ENCODE measurements at regions not wholly inside any gene's neighbourhood (a gene's known extent, or its start where the extent isn't known, plus 50 kb on each side); places are given as distances from the start of the nearest gene placed in this dataset.
A peak's percentile ranks its signal among the peaks of the same experiment; 100 is the strongest.

DNA sequence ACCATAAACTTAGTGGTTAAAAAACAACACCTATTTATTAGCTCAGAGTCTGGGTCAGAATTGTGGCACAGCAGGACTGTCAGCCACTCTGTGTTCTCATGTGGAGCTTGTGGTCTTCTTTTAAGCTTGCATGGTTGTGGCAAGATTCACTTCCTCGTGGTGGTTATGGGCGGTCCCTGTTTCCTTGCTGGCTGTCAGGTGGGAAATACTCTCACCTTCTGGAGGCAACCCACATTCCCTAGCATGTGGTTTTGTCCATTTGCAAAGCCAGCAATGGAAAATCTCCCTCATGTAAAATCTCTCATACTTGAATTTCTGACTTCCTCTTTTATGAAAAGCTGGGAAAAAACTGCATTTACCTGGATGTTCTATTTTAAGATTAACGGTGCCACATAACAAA lies 229.8 kb downstream of the ALX1 start:
- DNase-seq: no peak

DNA sequence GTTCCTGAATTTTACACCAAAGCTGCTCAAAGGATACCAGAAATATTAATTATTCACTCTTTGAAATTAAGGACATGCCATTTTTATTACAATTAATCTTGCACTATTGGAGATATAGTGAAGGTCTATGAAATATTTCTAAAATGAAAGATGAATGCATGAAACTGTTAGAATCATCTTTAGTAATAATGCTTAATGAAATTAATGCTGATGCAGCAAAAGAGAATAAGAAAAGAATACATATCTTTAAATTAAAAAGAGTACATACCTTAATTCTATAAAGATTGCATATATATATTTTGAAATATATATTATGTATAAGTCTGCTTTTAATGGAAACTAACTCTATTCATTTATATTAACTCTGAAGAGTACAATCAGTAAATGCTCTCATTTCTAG lies 236.0 kb downstream of the ALX1 start:
- no peak for DNase-seq

DNA sequence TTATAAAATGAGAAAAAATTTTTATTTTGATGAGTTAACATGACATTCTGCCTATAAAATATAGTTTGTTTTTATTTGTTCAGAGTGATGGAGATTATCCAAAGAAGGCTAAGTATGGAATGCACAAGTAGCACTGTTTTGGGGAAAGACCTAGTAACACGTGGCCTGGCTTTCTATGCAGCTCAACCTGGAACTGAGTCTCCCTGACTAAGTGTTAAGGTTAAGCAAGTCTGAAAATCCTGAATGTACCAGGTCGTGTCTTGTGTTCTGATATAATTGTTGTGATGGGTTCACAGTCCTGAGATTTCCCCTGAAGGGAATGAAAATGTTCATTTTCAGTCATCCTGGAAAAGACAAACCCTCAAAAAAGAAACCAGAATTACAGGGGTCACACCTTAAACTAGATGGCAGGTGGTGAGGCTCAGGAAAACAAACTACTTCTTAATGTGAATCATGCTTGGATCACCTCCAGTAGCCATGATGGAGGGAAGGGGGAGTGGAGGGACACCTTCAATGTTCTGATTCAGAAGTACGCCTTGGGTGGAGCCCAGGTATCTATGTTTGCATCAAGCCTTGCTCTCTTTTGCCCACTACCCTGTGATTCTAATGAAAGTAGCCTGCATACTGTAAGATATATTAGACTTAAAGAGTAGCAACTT lies 236.8 kb downstream of the ALX1 start:
- DNase-seq: peak; percentile 75

DNA sequence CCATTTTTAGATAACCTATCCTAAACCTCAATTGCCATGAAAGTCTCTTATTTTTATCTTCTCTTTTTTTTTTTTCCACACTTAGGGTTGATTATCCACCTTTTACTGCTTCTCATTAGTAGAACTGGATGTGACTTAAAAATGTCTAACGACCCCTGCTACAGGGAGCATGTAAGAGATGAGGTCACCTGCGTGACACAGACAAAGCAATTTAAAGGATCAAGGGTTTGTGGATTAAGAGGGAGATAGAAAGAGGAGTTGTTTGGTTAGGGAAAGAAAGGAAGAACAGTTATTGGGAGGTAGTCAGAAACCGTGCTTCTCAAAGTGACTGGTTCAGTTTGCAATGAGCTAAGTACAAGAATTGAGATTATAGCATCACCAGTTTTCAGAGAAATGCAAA lies 239.1 kb downstream of the ALX1 start:
- peak; percentile 90 for DNase-seq

DNA sequence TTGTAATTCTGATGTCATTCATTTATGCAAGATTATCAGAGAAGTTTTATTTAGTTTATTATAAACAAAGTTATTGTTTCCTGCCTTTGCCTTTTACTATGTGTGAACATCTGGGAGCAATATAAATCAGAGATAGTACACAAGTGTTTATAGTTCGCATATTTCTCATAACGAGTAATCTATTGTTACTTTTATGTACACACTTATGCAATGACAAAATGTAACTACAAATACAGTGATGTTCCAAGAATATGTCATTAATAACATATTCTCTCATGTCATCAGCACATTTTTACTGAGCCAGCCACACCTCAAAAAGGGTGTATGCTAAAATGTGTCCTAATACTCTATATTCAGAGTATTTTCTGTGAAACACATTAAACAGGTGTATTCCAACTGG lies 243.2 kb downstream of the ALX1 start:
- DNase-seq: no peak

DNA sequence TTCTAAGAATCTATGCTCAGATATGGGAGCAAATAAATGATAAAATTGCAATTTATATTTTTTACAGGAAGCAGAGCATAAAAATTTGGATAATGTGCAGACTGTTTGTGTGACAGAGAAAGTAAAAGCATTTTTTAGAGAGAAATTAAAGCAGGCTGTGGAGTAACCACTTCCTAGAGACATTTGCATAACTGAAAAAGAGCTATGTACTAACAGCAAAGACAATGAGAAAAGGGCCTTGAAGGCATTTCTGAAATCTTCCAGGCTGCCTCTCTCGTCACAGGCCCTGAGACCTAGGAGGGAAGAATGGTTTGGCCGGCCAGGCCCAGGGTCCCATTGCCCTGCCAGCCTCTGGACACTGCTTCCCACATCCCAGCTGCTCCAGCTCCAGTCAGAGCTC lies 247.2 kb downstream of the ALX1 start:
- no peak for DNase-seq

DNA sequence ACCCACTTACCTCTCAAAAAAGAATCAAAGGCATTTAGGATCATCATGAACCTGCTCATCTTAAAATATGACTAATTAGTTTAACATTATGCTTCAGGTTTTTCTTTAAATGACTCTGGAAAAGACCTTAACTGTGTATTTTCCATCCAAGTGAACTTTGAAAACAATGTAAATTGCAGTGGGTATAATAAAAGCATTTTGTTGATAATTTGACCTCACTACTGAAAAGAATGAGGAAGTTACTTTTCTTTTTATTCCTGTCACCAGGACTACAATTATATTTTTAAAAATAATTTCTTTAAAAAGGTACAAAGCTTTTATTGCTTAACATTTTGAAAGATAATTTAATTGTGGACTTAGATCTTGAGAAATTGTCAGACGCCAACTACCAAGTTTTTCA lies 249.9 kb downstream of the ALX1 start:
- DNase-seq: no peak

DNA sequence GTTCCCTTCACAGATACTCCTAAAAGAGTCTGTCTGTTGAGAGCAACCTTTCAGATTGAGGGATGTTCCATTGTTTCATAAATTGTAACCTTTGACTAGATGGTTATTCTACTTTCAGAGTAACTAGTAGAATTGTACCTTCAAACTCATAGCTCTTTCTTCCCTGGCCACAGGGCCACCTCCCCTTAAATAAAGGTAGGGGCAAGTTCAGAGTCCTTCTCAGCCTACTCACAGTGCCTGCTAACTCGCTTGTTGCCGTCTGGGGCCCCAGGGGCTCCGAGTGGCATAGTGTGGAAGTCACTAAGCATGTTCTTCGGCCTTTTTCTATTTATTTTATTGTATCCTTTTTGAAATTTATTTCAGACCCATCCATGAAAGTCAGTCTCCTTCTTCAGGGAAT lies 250.4 kb downstream of the ALX1 start:
- no peak for DNase-seq

DNA sequence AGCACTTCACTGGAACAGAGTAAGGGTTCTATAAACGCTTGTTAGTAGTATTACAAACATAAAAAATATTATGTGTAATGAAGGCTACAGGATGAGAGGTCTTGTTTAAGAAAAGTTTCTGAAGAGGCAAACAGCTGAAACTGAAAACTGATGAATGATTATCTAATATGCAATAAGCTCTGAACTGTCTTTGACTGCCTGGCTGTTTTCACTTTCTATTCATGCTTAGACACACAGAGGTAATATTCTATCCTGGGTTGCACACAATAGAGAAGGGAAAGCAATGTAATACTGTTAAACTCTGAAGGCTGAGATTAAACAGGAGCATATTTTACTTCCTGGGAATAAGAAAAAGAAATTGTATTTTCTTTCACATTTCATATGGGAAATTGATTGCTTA lies 251.3 kb downstream of the ALX1 start:
- DNase-seq: no peak

DNA sequence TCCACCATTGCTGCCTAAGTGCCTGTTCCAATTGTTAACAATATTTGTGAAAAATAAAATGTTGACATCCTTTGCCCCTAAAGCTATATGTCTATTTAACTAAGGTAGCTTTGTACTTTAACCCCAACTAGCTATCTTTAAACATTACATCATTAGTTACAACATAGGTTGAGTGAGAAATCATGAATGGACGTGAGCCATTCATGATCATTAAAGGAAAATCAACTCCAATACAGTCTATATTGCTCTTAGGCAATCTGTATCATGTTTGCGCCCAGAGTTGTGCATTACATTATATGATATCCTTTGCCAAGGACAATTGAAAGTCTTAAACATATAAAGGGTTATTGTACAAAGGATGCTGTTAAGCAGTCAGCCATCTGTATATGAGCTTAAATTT lies 269.6 kb downstream of the ALX1 start:
- no peak for DNase-seq

DNA sequence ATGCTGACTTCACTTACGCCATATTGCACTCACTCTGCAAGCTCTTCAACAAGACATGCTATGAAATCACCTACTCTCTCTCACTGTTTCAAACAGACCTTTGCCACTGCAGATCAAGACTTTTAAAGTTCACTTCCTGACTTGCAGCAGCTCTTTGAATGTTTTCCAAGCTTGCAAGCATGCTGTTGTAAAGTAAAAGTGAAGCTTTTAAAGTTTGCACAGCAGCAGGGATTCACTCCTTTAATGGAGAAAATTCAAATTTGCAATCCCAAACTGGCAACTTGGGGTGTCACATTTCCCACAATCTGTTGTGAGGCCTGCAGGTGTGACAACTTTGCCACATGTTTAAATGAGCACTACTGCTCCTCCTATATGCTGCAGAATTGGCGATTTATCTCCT lies 270.9 kb downstream of the ALX1 start:
- peak; percentile 33 for DNase-seq

DNA sequence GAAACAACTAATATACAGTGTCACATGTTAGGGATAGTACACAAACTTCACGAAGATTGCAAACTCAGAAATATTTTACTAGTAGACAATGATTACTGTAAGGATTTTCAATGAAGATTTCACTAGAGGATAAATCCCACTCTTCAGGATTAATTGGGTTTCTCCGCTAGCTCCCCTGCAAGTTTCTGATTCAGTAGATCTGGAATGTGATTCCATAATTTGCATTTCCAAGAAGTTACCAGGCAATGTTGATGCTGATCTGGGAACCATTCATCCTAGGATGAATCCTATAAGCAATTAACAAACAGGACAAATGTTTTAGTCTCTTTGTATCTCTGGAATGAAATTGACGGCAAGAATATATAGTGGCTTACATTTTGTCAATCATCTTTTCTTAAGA lies 272.4 kb downstream of the ALX1 start:
- DNase-seq: no peak

DNA sequence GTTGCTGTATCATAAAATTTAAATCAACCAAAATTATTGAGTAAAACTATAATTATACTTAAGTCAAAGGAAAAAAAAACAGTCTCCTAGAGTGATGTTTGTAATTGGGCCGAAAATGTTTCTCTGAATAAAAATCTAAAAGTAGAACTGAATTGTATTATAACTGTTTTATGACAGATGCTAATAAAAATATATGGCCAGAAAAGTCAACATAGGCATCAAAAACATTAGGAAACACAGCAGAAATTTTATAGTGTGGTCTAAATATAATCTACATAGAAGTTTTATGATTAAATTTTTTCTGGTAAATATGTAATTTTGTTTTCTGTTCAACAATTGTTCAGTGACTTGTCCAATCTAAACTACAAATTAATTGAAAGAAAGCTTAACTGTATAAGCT lies 277.8 kb downstream of the ALX1 start:
- DNase-seq: no peak

DNA sequence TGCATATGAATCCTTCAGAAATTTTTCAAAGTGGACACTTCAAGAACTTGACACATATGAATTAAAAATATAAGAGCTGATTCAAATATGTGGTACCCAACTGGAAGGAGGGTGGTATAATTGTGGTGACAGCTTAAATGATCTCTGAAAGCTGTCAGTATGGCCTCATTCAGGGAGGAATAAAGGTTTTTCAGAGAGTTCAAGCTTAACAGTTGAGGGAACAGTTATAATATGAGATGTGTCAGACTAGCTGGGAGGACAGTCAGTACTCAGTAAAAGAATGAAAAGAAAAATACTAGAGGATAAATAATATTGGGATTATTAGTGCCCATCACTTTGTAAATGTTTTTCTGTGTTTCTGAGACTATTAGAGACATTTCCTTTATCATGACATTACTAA lies 277.5 kb downstream of the RASSF9 start:
- DNase-seq: no peak

DNA sequence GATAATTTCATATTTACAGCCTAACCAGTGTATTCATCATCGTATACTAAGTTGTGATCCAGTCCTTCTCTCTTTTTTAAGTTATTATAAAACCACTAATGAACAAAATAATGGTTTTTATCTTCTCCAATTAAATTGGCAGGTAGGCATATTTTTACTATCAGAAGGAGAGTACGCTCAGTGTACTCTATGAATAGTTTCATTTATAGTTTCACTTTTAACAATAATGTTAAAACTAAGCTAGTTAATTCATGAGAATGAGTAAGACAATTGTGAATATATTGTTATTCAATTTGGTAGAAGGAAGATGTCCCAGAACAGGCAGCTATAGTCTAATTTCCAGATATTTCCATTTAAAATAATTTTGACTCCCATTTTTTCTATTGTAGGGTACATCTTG lies 277.1 kb downstream of the RASSF9 start:
- no peak for DNase-seq

DNA sequence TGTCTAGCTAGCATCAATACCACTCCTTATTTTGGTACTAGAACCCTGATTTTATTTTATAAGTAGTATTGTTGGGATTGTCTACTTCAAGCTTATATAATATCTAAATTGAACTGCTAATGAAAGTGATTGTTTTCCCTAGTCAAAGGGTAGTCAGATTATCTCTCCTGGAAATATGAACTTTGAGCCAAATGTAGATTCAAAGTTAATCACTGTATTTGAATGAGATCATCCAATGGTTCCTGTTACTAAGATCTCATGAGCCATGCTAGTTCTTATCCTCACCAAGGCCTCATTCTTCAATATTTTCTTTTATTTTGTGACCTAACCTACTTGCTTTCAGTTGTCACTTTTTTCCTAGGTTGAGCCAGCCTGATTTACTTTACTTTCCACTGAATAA lies 276.7 kb downstream of the RASSF9 start:
- no peak for DNase-seq

DNA sequence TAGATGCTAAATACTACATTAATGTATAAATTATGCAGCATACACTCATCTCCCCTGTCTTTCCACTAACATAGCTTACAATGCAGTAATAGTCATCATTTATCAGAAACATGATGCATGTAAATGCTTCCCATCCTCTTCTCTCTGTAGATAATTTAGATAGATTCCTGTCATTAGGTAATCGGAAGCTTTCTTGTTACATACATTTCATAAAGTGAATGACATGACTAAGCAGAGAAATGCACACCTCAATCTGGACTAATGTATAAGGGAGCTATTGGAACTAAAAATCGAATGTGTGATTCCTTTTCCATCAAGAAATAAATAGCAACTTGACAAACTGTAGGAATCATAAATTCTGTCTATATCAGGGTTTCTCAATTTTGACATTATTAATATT lies 273.4 kb downstream of the RASSF9 start:
- DNase-seq: no peak

DNA sequence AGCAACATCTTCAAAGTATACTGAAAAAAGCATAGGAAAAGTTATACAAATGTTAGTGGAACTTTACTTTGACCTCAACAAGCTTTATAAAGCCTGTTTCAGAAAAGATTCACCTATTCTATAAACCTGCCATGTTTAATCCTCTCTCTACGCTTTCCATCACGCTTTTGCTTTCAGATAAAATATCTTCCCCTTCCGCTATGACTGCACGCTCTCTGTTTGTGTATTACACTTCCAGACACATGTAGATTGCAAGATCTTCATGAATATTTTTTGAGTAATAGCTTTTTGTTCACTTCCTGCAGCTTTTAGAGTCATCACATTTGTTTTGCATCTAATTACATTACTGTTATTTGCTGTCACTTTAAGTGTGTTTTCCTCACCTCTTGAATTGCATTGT lies 271.4 kb downstream of the RASSF9 start:
- peak; percentile 7 for DNase-seq

DNA sequence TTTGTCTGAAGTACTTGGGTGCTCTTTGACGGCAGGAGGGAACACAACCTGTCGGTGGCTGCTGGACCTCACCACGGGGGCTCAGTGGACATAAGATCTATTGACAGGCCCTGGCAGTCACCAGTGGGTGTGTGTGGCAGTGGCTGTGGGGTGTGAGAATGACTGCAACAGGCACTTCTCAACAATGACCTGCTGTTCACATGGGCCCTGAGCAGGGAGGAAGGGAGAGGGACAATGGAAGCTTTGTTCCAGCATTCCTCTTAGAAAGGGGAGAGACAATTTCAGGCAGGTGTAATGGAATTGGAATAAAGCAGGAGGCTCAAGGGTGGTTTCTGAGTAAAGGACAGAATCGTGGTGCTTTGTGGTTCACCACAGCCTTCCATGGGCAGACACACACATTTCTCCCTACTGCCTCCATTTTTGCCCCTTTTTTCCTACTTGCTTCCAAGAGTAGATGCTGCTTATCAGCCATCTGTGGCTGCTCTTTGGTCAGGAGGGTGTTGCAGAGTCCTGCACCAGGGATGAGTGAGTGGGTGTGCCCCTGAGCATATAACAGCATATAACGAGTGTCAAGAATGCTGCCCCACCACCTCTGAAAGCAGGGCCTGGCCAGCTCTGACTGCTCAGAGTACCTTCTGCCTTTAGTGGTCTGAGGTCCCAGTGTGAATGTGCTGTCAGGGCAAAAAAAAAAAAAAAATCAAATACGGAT lies 267.7 kb downstream of the RASSF9 start:
- peak; percentile 90 for DNase-seq

DNA sequence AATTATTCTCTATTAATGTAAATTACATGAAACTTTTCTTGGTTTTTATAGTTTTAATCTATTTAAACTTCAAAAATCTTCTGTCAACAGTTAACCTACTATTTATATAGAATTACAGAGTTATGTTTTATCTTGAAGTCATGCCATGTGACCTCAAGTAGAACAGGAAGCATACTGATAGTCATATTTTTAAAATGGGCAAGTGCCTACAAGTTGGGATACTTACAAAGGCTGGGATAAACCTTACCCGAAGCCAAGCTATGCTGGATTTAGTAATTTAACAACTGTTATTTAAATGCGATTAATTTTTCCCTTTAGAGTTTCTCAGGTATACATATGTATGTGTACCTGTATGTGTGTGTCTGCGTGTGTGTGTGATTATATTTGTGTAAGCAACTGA lies 266.9 kb downstream of the RASSF9 start:
- no peak for DNase-seq

DNA sequence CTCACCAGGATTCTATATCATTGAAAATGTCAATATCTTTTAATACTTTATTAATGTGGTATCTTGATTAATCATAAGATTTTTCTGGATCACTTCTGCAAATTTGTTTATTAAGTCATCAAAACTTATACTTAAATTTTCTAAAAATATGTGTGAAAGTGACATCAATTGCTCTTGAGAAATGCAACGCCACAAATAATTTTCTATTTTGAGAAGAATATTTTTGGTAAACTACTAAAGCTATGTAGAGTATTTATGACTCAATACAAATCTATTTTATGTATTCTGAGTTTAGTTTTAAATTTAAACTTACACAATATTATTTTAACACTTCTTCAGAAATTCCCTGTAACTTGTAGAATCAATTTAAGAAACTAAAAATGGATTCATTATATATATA lies 263.3 kb downstream of the RASSF9 start:
- DNase-seq: no peak

DNA sequence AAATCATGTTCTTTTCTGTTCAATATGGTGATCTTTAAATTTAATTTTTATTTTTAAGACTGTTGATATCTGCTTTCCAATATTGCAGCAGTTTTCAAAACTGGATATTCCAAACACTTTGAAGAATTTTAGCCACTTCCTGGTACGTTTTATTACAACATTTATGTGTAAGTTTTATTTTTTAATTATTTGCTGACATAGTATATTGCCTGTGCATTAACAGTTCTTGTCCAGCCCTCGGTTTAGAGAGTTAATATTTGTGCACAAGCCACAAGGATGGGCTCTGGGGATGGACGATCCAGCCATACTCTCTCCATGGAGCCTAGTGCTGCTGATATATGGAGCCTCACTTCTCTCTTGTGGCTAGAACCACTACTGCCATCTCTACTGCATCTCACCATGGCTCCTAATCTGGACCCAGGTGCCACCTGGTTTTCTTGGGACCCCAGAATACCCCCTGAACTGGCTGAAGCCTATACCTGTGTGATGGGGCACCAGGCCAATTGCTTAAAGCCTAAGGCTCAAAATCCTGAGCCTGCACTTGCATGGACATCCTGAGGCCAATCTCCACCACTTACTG lies 262.5 kb downstream of the RASSF9 start:
- DNase-seq: peak; percentile 17

DNA sequence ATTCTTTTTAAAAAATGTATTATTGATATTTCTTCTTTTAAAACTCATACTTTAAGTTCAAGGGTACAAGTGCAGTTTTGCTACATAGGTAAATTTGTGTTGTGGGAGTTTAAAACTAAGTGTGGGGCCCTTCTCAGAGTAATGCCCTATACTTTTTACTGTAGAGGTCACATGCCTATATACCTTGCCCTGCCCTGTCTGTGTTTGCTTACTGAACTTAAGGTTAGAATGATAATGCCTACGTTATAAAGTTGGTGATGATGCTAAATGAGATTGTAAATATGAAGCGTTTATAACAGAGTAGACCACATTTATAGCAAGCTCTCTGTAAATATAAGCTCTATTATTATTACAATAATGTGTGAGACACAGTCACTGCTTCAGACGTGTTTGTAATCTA lies 261.9 kb downstream of the RASSF9 start:
- DNase-seq: peak; percentile 25

All from NCI-H146 (cell line).